ENCODE measurements at regions not wholly inside any gene's neighbourhood (a gene's known extent, or its start where the extent isn't known, plus 50 kb on each side); places are given as distances from the start of the nearest gene placed in this dataset.
"Not testable (repeated sequence)": the region's sequence is repeated elsewhere in the genome, so short reads cannot be mapped to it uniquely, and the experiment has no call there.

DNA sequence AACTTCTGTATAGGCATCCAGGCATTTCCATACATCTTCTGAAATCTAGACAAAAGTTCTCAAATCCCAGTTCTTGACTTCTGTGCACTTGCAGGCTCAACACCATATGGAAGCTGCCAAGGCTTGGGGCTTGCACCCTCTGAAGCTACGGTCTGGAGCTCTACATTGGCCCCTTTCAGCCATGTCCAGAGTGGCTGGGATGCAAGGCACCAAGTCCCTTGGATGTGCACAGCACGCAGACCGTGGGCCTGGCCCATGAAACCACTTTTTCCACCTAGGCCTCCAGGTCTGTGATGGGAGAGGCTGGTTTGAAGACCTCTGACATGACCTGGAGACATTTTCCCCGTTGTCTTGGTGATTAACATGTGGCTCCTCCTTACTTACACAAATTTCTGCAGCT, 1645.1 kb downstream of the REEP3 start:
- H3K4me3 Mint-ChIP-seq (ENCODE audit: unreplicated experiment) = no peak overlapping the region
- no peaks in the 10 kb centered on the region for H3K4me1 Mint-ChIP-seq (ENCODE audit: insufficient read depth, unreplicated experiment)
- no TSS peak for BruUV-seq (replicated peaks)

GRCh38 chr10:65172249-65172648, 1651.0 kb downstream of the REEP3 start:
- Mint-ChIP-seq H3K4me3 (ENCODE audit: unreplicated experiment) (no peak overlapping the region), H3K27me3 (ENCODE audit: insufficient read depth, unreplicated experiment) (no peaks in the 10 kb centered on the region), H3K4me1 (ENCODE audit: insufficient read depth, unreplicated experiment) (no peaks in the 10 kb centered on the region), H3K9me3 (ENCODE audit: unreplicated experiment) (peaks cover 6% of the 10 kb centered on the region), H3K36me3 (ENCODE audit: insufficient read depth, unreplicated experiment) (no peaks in the 10 kb centered on the region), H3K27ac (ENCODE audit: low read depth, unreplicated experiment) (no peak overlapping the region)
- intact Hi-C loops (cut with micrococcal nuclease) = no loop called here
- ChIA-PET CTCF (no interaction called here), POLR2A (no interaction called here)
- TF ChIP-seq, protein P1, sequence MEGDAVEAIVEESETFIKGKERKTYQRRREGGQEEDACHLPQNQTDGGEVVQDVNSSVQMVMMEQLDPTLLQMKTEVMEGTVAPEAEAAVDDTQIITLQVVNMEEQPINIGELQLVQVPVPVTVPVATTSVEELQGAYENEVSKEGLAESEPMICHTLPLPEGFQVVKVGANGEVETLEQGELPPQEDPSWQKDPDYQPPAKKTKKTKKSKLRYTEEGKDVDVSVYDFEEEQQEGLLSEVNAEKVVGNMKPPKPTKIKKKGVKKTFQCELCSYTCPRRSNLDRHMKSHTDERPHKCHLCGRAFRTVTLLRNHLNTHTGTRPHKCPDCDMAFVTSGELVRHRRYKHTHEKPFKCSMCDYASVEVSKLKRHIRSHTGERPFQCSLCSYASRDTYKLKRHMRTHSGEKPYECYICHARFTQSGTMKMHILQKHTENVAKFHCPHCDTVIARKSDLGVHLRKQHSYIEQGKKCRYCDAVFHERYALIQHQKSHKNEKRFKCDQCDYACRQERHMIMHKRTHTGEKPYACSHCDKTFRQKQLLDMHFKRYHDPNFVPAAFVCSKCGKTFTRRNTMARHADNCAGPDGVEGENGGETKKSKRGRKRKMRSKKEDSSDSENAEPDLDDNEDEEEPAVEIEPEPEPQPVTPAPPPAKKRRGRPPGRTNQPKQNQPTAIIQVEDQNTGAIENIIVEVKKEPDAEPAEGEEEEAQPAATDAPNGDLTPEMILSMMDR (IDR thresholded peaks at IDR 0.05; ENCODE audit: unreplicated experiment) = no peak
- no TSS peak for BruUV-seq (replicated peaks)
- no peak for DNase-seq (ENCODE audit: unreplicated experiment)

More for the DNA sequence above, 1645.1 kb downstream of the REEP3 start:
- POLR2A ChIA-PET = no interaction called here
- H3K9me3 Mint-ChIP-seq (ENCODE audit: unreplicated experiment) = peaks cover 6% of the 10 kb centered on the region
- H3K27me3 Mint-ChIP-seq (ENCODE audit: insufficient read depth, unreplicated experiment) = no peaks in the 10 kb centered on the region
- no peak overlapping the region for H3K27ac Mint-ChIP-seq (ENCODE audit: low read depth, unreplicated experiment)
- CTCF ChIA-PET = interaction anchor here (0.6 kb wide), 1 partner anchor 282 kb away, joined by 6 read pairs; no protein-coding TSS in a partner anchor
- intact Hi-C loops (cut with micrococcal nuclease) = no loop called here
- no peaks in the 10 kb centered on the region for H3K36me3 Mint-ChIP-seq (ENCODE audit: insufficient read depth, unreplicated experiment)
- no peak for DNase-seq (ENCODE audit: unreplicated experiment)
- TF ChIP-seq, protein P1 (IDR thresholded peaks at IDR 0.05; ENCODE audit: unreplicated experiment) = no peak

DNA sequence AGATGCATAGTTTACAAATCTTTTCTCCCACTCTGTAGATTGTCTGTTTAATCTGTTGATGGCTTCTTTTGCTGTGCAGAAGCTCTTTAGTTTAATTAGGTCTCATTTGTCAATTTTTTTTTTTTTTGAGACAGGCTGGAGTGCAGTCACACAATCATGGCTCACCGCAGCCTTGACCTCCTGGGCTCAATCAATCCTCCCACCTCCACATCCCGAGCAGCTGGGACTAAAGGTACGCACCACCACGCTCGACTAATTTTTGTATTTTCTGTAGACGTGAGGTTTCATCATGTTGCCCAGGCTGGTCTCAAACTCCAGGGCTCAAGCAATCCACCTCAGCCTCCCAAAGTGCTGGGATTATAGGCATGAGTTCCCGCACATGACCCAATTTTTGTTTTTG, 1655.8 kb downstream of the REEP3 start:
- BruUV-seq (replicated peaks) = no TSS peak
- no peak for DNase-seq (ENCODE audit: unreplicated experiment)

DNA sequence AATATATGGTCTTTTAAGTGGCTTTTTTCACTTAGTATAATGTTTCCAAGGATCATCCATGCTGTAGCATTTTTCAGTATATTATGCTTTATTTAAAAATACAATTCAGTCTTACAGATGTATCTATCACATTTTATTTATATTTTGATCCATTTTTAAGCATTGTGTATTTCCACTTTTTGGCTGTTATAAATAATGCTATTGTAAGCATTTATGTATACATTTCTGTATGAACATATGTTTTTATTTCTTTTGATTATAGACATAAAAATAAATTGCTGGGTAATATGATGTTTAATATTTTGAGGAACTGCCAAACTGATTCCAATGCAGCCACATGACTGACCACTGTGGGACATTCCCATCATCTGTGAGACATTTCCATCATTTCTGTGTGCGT, 1662.0 kb downstream of the REEP3 start:
- intact Hi-C loops (cut with micrococcal nuclease) = no loop called here
- Mint-ChIP-seq H3K4me3 (ENCODE audit: unreplicated experiment) (no peak overlapping the region), H3K9me3 (ENCODE audit: unreplicated experiment) (peaks cover 8% of the 10 kb centered on the region), H3K4me1 (ENCODE audit: insufficient read depth, unreplicated experiment) (no peaks in the 10 kb centered on the region), H3K27me3 (ENCODE audit: insufficient read depth, unreplicated experiment) (no peaks in the 10 kb centered on the region), H3K27ac (ENCODE audit: low read depth, unreplicated experiment) (no peak overlapping the region), H3K36me3 (ENCODE audit: insufficient read depth, unreplicated experiment) (no peaks in the 10 kb centered on the region)
- no peak for DNase-seq (ENCODE audit: unreplicated experiment)
- BruUV-seq (replicated peaks) = no TSS peak
- TF ChIP-seq, protein P1 (IDR thresholded peaks at IDR 0.05; ENCODE audit: unreplicated experiment) = no peak
- ChIA-PET POLR2A (no interaction called here), CTCF (no interaction called here)

More for the DNA sequence above, 1655.8 kb downstream of the REEP3 start:
- Mint-ChIP-seq H3K27ac (ENCODE audit: low read depth, unreplicated experiment) (no peak overlapping the region), H3K4me1 (ENCODE audit: insufficient read depth, unreplicated experiment) (no peaks in the 10 kb centered on the region), H3K4me3 (ENCODE audit: unreplicated experiment) (no peak overlapping the region), H3K9me3 (ENCODE audit: unreplicated experiment) (peaks cover 8% of the 10 kb centered on the region), H3K36me3 (ENCODE audit: insufficient read depth, unreplicated experiment) (no peaks in the 10 kb centered on the region), H3K27me3 (ENCODE audit: insufficient read depth, unreplicated experiment) (no peaks in the 10 kb centered on the region)
- TF ChIP-seq, protein P1 (IDR thresholded peaks at IDR 0.05; ENCODE audit: unreplicated experiment) = no peak
- ChIA-PET POLR2A (no interaction called here), CTCF (no interaction called here)
- intact Hi-C loops (cut with micrococcal nuclease) = no loop called here

GRCh38 chr10:65186668-65187067, 1665.5 kb downstream of the REEP3 start:
- BruUV-seq (replicated peaks); CTCF ChIA-PET; POLR2A ChIA-PET: not testable (repeated sequence)

More at GRCh38 chr10:65186668-65187067, 1665.5 kb downstream of the REEP3 start:
- intact Hi-C loops (cut with micrococcal nuclease); DNase-seq (ENCODE audit: unreplicated experiment); H3K36me3 Mint-ChIP-seq (ENCODE audit: insufficient read depth, unreplicated experiment); H3K27ac Mint-ChIP-seq (ENCODE audit: low read depth, unreplicated experiment); H3K4me3 Mint-ChIP-seq (ENCODE audit: unreplicated experiment); H3K27me3 Mint-ChIP-seq (ENCODE audit: insufficient read depth, unreplicated experiment); H3K9me3 Mint-ChIP-seq (ENCODE audit: unreplicated experiment); H3K4me1 Mint-ChIP-seq (ENCODE audit: insufficient read depth, unreplicated experiment): not testable (repeated sequence)

Measured in MCF 10A (cell line).